Astrocyte of the cerebellum (primary cell): ENCODE measurements at regions not wholly inside any gene's neighbourhood (a gene's known extent, or its start where the extent isn't known, plus 50 kb on each side); places are given as distances from the start of the nearest gene placed in this dataset.
"Not testable (repeated sequence)": the region's sequence is repeated elsewhere in the genome, so short reads cannot be mapped to it uniquely, and the experiment has no call there.

Experiments used
- DNase-seq: peaks from one replicate; pipeline ENCODE4 v3.0.0-alpha.2; 2011; ENCODE audit warnings: low read depth
- H3K4me3 ChIP-seq: 2 replicates; pipeline ENCODE4 v1.5.1; 2011; ENCODE audit warnings: mild to moderate bottlenecking, low read depth, low read length, moderate library complexity
- in situ Hi-C: cut with HindIII; loops from 2 replicates; pipeline ENCODE4 v1.10.0; 2017; ENCODE audit warnings: low sequenced_read_pairs
- TF ChIP-seq, protein P1 (sequence below): IDR thresholded peaks from 2 replicates; pipeline ENCODE4 v1.5.1; 2012; ENCODE audit warnings: low read length, low read depth, moderate library complexity, mild to moderate bottlenecking; ENCODE audit errors: missing control alignments

- TF ChIP-seq, protein P1, sequence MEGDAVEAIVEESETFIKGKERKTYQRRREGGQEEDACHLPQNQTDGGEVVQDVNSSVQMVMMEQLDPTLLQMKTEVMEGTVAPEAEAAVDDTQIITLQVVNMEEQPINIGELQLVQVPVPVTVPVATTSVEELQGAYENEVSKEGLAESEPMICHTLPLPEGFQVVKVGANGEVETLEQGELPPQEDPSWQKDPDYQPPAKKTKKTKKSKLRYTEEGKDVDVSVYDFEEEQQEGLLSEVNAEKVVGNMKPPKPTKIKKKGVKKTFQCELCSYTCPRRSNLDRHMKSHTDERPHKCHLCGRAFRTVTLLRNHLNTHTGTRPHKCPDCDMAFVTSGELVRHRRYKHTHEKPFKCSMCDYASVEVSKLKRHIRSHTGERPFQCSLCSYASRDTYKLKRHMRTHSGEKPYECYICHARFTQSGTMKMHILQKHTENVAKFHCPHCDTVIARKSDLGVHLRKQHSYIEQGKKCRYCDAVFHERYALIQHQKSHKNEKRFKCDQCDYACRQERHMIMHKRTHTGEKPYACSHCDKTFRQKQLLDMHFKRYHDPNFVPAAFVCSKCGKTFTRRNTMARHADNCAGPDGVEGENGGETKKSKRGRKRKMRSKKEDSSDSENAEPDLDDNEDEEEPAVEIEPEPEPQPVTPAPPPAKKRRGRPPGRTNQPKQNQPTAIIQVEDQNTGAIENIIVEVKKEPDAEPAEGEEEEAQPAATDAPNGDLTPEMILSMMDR, result no peak
- in situ Hi-C loops, result no loop called here
- DNase-seq, result no peak
- H3K4me3 ChIP-seq, result no peak overlapping the region
Measured at GRCh38 chr4:1544861-1545281, 138.6 kb upstream of the NKX1-1 start.

DNA sequence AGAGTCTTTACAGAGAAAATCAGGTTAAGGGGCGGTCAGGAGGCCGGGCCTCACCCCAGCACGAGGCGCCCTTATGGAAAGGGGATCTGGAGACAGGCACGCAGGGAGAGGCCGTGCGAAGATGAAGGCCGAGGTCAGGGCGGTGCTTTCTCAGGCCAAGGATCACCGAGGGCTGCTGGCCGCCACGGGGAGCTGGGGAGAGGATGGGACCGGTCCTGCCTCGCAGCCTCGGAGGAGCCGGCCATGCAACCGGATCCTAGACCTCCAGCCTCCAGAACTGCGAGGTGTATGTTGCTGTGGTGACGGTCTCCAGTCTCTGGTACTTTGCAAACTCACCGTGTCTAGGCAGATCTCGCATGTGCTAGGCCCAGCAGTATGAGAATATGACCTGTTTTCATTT lies 138.2 kb upstream of the NKX1-1 start:
- in situ Hi-C loops, H3K4me3 ChIP-seq, DNase-seq: not testable (repeated sequence)

- H3K4me3 ChIP-seq, result no peak overlapping the region
- no peak for DNase-seq
- TF ChIP-seq, protein P1, result no peak
- in situ Hi-C loops, result no loop called here
Measured at GRCh38 chr4:1543976-1544375, 137.7 kb upstream of the NKX1-1 start.

DNA sequence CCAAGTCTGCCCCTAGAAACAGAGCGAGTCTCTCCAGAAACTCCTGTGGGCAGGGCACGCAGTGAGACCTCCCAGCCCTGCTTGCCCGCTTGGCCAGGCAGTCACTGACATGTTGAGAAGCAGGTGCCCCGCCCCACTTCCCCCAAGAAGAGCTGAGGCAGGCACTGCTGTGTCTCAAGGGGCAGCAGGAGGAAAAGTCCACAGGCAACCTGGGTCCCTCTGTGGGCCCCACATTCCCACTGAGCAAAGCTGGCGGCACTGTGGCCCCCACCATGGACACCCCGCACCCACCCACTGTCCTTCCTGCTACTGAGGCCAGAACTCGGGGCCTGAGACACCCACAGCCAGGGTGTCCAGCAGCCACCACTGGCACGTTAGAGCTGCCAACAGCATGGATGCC lies 137.3 kb upstream of the NKX1-1 start:
- TF ChIP-seq, protein P1, result no peak
- in situ Hi-C loops, result no loop called here
- no peak overlapping the region for H3K4me3 ChIP-seq
- DNase-seq, result no peak

GRCh38 chr4:1542516-1543320 lies 136.5 kb upstream of the NKX1-1 start:
- no peak for DNase-seq
- TF ChIP-seq, protein P1, result no peak
- in situ Hi-C loops, result no loop called here

GRCh38 chr4:1542226-1542490 lies 135.9 kb upstream of the NKX1-1 start:
- TF ChIP-seq, protein P1, result no peak
- in situ Hi-C loops, result no loop called here
- no peak for DNase-seq
- no peak overlapping the region for H3K4me3 ChIP-seq

More at GRCh38 chr4:1542516-1543320, 136.5 kb upstream of the NKX1-1 start:
- no peak overlapping the region for H3K4me3 ChIP-seq

DNA sequence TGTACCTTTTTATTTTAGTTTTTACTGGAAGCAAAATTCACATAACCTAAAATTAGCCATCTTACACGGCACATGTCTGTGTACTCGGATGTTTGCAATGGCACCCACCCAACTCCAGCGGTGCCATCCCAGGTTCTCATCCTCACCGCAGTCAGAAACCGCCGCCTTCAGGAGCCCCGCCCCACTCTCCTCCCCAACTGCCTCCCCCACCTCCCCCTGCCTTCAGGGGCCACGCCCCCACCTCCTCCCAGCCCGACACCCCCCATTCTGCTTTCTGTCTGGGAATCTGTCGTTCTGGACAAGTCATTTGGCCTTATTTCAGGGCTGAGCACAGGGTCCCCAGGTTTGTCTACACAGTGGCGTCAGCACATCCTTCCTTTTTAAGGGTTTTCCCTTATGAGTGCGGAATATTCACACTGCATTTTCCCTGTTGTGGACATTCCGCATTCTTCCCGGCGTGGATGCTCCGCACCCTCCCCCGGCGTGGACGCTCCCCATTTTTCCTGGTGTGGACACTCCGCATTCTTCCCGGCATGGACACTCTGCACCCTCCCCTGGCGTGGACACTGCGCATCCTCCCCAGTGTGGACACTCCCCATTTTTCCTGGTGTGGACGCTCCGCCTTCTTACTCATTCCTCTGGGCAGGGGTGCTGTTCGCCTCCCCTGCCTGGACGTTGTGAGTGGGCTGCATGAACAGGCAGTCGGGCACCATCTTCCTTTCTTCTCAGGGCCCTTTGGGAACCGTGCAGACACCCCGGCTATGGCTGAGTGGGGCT lies 135.4 kb upstream of the NKX1-1 start:
- in situ Hi-C loops, result no loop called here
- no peak for DNase-seq
- TF ChIP-seq, protein P1, result no peak
- no peak overlapping the region for H3K4me3 ChIP-seq
